ENCODE measurements at regions not wholly inside any gene's neighbourhood (a gene's known extent, or its start where the extent isn't known, plus 50 kb on each side); places are given as distances from the start of the nearest gene placed in this dataset.

GRCh38 chr12:105865886-105866285 lies 272.9 kb downstream of the NUAK1 start:
- Histone ChIP-seq H3K4me1 (ENCODE audit: insufficient read depth, low read length) (no peaks in the 10 kb centered on the region), H3K9me3 (ENCODE audit: control insufficient read depth in 1 of 2, insufficient read depth in 1 of 2, low read length in 2 of 2) (peaks cover 0 to 10% of the 10 kb centered on the region in 2 experiments), H3K36me3 (ENCODE audit: insufficient read depth, low read length) (no peaks in the 10 kb centered on the region), H3K27me3 (ENCODE audit: control insufficient read depth in 1 of 2, insufficient read depth in 2 of 2, low read length in 2 of 2) (peaks cover 3 to 4% of the 10 kb centered on the region in 2 experiments), H3K4me3 (ENCODE audit: low read length) (no peak overlapping the region), H3K27ac (ENCODE audit: low read depth in 1 of 2, low read length in 2 of 2) (no peak overlapping the region)
- no peak for DNase-seq
- Mint-ChIP-seq H3K27me3 (peaks cover 23% of the 10 kb centered on the region), H3K4me1 (ENCODE audit: low read depth) (no peaks in the 10 kb centered on the region), H3K4me3 (no peak overlapping the region), H3K9me3 (no peaks in the 10 kb centered on the region), H3K36me3 (ENCODE audit: low read depth) (no peaks in the 10 kb centered on the region), H3K27ac (no peak overlapping the region)
- CTCF ChIA-PET = no interaction called here
- intact Hi-C loops (cut with DNase I, micrococcal nuclease) = no loop called here
- TF ChIP-seq CTCF (IDR thresholded peaks at IDR 0.05) = no peak
- no peak for ATAC-seq (ENCODE audit: poor library complexity)
- POLR2A ChIA-PET = no interaction called here

GRCh38 chr12:105874121-105874520 lies 264.6 kb downstream of the NUAK1 start:
- Histone ChIP-seq H3K27me3 (ENCODE audit: control insufficient read depth in 1 of 2, insufficient read depth in 2 of 2, low read length in 2 of 2) (peaks cover 3 to 4% of the 10 kb centered on the region in 2 experiments), H3K27ac (ENCODE audit: low read depth in 1 of 2, low read length in 2 of 2) (no peak overlapping the region), H3K4me1 (ENCODE audit: insufficient read depth, low read length) (no peaks in the 10 kb centered on the region), H3K4me3 (ENCODE audit: low read length) (no peak overlapping the region), H3K36me3 (ENCODE audit: insufficient read depth, low read length) (no peaks in the 10 kb centered on the region), H3K9me3 (ENCODE audit: control insufficient read depth in 1 of 2, insufficient read depth in 1 of 2, low read length in 2 of 2) (no peaks in the 10 kb centered on the region)
- no peak for TF ChIP-seq CTCF (IDR thresholded peaks at IDR 0.05)
- ChIA-PET CTCF (no interaction called here), POLR2A (no interaction called here)
- Mint-ChIP-seq H3K36me3 (ENCODE audit: low read depth) (no peaks in the 10 kb centered on the region), H3K9me3 (peaks cover 3% of the 10 kb centered on the region), H3K4me3 (no peak overlapping the region), H3K27me3 (no peaks in the 10 kb centered on the region), H3K4me1 (ENCODE audit: low read depth) (no peaks in the 10 kb centered on the region), H3K27ac (no peak overlapping the region)
- intact Hi-C loops (cut with DNase I, micrococcal nuclease) = no loop called here
- ATAC-seq (ENCODE audit: poor library complexity) = no peak
- no peak for DNase-seq

GRCh38 chr12:105876396-105876927 lies 262.3 kb downstream of the NUAK1 start:
- CTCF ChIA-PET = no interaction called here
- ATAC-seq (ENCODE audit: poor library complexity) = no peak
- no peaks in the 10 kb centered on the region for H3K9me3 ChIP-seq (ENCODE audit: control insufficient read depth in 1 of 2, insufficient read depth in 1 of 2, low read length in 2 of 2)
- POLR2A ChIA-PET = no interaction called here
- no peaks in the 10 kb centered on the region for H3K4me1 ChIP-seq (ENCODE audit: insufficient read depth, low read length)
- Mint-ChIP-seq H3K4me3 (no peak overlapping the region), H3K9me3 (no peaks in the 10 kb centered on the region), H3K36me3 (ENCODE audit: low read depth) (no peaks in the 10 kb centered on the region), H3K27ac (no peak overlapping the region), H3K27me3 (no peaks in the 10 kb centered on the region), H3K4me1 (ENCODE audit: low read depth) (no peaks in the 10 kb centered on the region)
- no peak for TF ChIP-seq CTCF (IDR thresholded peaks at IDR 0.05)
- DNase-seq = no peak
- no peaks in the 10 kb centered on the region for H3K36me3 ChIP-seq (ENCODE audit: insufficient read depth, low read length)
- H3K4me3 ChIP-seq (ENCODE audit: low read length) = no peak overlapping the region
- H3K27me3 ChIP-seq (ENCODE audit: control insufficient read depth in 1 of 2, insufficient read depth in 2 of 2, low read length in 2 of 2) = no peaks in the 10 kb centered on the region
- intact Hi-C loops (cut with DNase I, micrococcal nuclease) = no loop called here
- H3K27ac ChIP-seq (ENCODE audit: low read depth in 1 of 2, low read length in 2 of 2) = no peak overlapping the region

Measured in CD4-positive, alpha-beta T cell (primary cell).